ENCODE measurements at regions not wholly inside any gene's neighbourhood (a gene's known extent, or its start where the extent isn't known, plus 50 kb on each side); places are given as distances from the start of the nearest gene placed in this dataset.

- TF ChIP-seq GABPA (IDR thresholded peaks at IDR 0.05 in 1 of 2, conservative IDR thresholded peaks at IDR 0.05 in 1 of 2) (no peak), ATF3 (IDR thresholded peaks at IDR 0.05) (no peak), FOXA2 (IDR thresholded peaks at IDR 0.05) (no peak), EGR1 (IDR thresholded peaks at IDR 0.05; ENCODE audit: low read depth in 2 of 2) (no peak), TAF1 (conservative IDR thresholded peaks at IDR 0.05) (no peak), ZBTB33 (IDR thresholded peaks at IDR 0.05) (no peak), SP1 (IDR thresholded peaks at IDR 0.05) (no peak), FOXA1 (IDR thresholded peaks at IDR 0.05) (no peak), RAD21 (IDR thresholded peaks at IDR 0.05) (no peak), HNF4A (conservative IDR thresholded peaks at IDR 0.05) (no peak), MAX (IDR thresholded peaks at IDR 0.05) (no peak), RXRA (IDR thresholded peaks at IDR 0.05) (no peak), HNF4G (IDR thresholded peaks at IDR 0.05) (no peak), YY1 (IDR thresholded peaks at IDR 0.05) (no peak), NR2F2 (IDR thresholded peaks at IDR 0.05) (no peak)
- TF ChIP-seq, protein P1, sequence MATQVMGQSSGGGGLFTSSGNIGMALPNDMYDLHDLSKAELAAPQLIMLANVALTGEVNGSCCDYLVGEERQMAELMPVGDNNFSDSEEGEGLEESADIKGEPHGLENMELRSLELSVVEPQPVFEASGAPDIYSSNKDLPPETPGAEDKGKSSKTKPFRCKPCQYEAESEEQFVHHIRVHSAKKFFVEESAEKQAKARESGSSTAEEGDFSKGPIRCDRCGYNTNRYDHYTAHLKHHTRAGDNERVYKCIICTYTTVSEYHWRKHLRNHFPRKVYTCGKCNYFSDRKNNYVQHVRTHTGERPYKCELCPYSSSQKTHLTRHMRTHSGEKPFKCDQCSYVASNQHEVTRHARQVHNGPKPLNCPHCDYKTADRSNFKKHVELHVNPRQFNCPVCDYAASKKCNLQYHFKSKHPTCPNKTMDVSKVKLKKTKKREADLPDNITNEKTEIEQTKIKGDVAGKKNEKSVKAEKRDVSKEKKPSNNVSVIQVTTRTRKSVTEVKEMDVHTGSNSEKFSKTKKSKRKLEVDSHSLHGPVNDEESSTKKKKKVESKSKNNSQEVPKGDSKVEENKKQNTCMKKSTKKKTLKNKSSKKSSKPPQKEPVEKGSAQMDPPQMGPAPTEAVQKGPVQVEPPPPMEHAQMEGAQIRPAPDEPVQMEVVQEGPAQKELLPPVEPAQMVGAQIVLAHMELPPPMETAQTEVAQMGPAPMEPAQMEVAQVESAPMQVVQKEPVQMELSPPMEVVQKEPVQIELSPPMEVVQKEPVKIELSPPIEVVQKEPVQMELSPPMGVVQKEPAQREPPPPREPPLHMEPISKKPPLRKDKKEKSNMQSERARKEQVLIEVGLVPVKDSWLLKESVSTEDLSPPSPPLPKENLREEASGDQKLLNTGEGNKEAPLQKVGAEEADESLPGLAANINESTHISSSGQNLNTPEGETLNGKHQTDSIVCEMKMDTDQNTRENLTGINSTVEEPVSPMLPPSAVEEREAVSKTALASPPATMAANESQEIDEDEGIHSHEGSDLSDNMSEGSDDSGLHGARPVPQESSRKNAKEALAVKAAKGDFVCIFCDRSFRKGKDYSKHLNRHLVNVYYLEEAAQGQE (IDR thresholded peaks at IDR 0.05) = no peak
- TF ChIP-seq, protein P2, sequence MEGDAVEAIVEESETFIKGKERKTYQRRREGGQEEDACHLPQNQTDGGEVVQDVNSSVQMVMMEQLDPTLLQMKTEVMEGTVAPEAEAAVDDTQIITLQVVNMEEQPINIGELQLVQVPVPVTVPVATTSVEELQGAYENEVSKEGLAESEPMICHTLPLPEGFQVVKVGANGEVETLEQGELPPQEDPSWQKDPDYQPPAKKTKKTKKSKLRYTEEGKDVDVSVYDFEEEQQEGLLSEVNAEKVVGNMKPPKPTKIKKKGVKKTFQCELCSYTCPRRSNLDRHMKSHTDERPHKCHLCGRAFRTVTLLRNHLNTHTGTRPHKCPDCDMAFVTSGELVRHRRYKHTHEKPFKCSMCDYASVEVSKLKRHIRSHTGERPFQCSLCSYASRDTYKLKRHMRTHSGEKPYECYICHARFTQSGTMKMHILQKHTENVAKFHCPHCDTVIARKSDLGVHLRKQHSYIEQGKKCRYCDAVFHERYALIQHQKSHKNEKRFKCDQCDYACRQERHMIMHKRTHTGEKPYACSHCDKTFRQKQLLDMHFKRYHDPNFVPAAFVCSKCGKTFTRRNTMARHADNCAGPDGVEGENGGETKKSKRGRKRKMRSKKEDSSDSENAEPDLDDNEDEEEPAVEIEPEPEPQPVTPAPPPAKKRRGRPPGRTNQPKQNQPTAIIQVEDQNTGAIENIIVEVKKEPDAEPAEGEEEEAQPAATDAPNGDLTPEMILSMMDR (IDR thresholded peaks at IDR 0.05; ENCODE audit: low read depth, low read length, missing input control) = no peak
- Histone ChIP-seq H3K27me3 (ENCODE audit: control insufficient read depth in 4 of 4, insufficient read depth in 4 of 4, low read length in 3 of 4) (peaks cover 0 to 2% (median 0%) of the 10 kb centered on the region in 4 donors), H3K4me1 (ENCODE audit: control insufficient read depth in 4 of 4, insufficient read depth in 4 of 4, low read length in 3 of 4) (no peaks in the 10 kb centered on the region), H3K9ac (ENCODE audit: low read depth in 1 of 2, low read length in 2 of 2) (no peak overlapping the region), H3K9me3 (ENCODE audit: control insufficient read depth in 4 of 4, low read length in 3 of 4) (no peaks in the 10 kb centered on the region), H3K36me3 (ENCODE audit: control insufficient read depth in 4 of 4, insufficient read depth in 3 of 4, low read depth in 1 of 4, low read length in 3 of 4) (no peaks in the 10 kb centered on the region), H3K4me3 (ENCODE audit: low read depth in 1 of 3, low read length in 3 of 3) (no peak overlapping the region), H3K27ac (ENCODE audit: low read depth in 1 of 2, low read length in 2 of 2) (no peak overlapping the region)
- WGBS = 91% methylated on average over 14 of the region's 14 CpGs
- no peak for DNase-seq (ENCODE audit: low spot score)
Observed at GRCh38 chr10:128466831-128467371, 340.7 kb upstream of the MKI67 start.

Measured in liver (tissue), 8 donors.